CD4-positive, CD25-positive, alpha-beta regulatory T cell (primary cell): ENCODE measurements at regions not wholly inside any gene's neighbourhood (a gene's known extent, or its start where the extent isn't known, plus 50 kb on each side); places are given as distances from the start of the nearest gene placed in this dataset.

Experiments used
- ATAC-seq, 2 donors: fragments of 150-1000 bp; cut with Tn5 transposase; one replicate each; pipeline ENCODE4 v1.10.0; 2021; ENCODE audit warnings: low read depth in 2 of 2, moderate number of reproducible peaks in 2 of 2, moderate library complexity in 1 of 2
- DNase-seq, 3 donors: peaks; one replicate each; pipeline versions ENCODE4 v3.0.0 to v3.0.0-alpha.2; 2012 to 2022; ENCODE audit warnings: mixed read lengths in 1 of 3
- H3K27ac ChIP-seq: one replicate; pipeline ENCODE4 v1.7.0; 2013; ENCODE audit warnings: mild to moderate bottlenecking, low read length; ENCODE audit not compliant: insufficient read depth, poor library complexity, severe bottlenecking
- H3K27me3 ChIP-seq: one replicate; pipeline ENCODE4 v1.7.0; 2013; ENCODE audit warnings: low read length; ENCODE audit not compliant: control insufficient read depth, insufficient read depth
- H3K36me3 ChIP-seq: one replicate; pipeline ENCODE4 v1.7.0; 2013; ENCODE audit warnings: mild to moderate bottlenecking, low read length, moderate library complexity; ENCODE audit not compliant: control insufficient read depth, insufficient read depth
- H3K4me1 ChIP-seq: 2 replicates; pipeline ENCODE4 v1.7.0; 2013; ENCODE audit warnings: mild to moderate bottlenecking, low read length; ENCODE audit not compliant: insufficient read depth, control insufficient read depth, poor library complexity, severe bottlenecking
- H3K4me3 ChIP-seq: one replicate; pipeline ENCODE4 v1.7.0; 2013; ENCODE audit warnings: low read depth, mild to moderate bottlenecking, low read length, moderate library complexity
- H3K9me3 ChIP-seq, 2 experiments: 1 replicate in 1 of 2; 2 replicates in 1 of 2; pipeline ENCODE4 v1.7.0; 2013; ENCODE audit warnings: low read length in 2 of 2, mild to moderate bottlenecking in 1 of 2, moderate library complexity in 1 of 2; ENCODE audit not compliant: control insufficient read depth in 2 of 2
- H3K27ac Mint-ChIP-seq, 3 donors: one replicate each; pipeline ENCODE4 v1.8.0; 2020 to 2022; ENCODE audit warnings: mild to moderate bottlenecking in 3 of 3, mixed read lengths in 3 of 3, moderate library complexity in 2 of 3
- H3K27me3 Mint-ChIP-seq: one replicate; pipeline ENCODE4 v1.8.0; 2022; ENCODE audit warnings: mild to moderate bottlenecking, mixed read lengths
- H3K36me3 Mint-ChIP-seq: one replicate; pipeline ENCODE4 v1.8.0; 2020; ENCODE audit warnings: mixed read lengths
- H3K4me1 Mint-ChIP-seq, 4 donors: one replicate each; pipeline ENCODE4 v1.8.0; 2020 to 2022; ENCODE audit warnings: mixed read lengths in 4 of 4, mild to moderate bottlenecking in 1 of 4
- H3K4me3 Mint-ChIP-seq, 4 donors: one replicate each; pipeline ENCODE4 v1.8.0; 2020 to 2022; ENCODE audit warnings: mild to moderate bottlenecking in 4 of 4, mixed read lengths in 4 of 4, moderate library complexity in 3 of 4
- H3K9me3 Mint-ChIP-seq, 7 donors: one replicate each; pipeline ENCODE4 v1.8.0; 2020 to 2022; ENCODE audit warnings: mixed read lengths in 7 of 7, mild to moderate bottlenecking in 3 of 7, moderate library complexity in 2 of 7

DNA sequence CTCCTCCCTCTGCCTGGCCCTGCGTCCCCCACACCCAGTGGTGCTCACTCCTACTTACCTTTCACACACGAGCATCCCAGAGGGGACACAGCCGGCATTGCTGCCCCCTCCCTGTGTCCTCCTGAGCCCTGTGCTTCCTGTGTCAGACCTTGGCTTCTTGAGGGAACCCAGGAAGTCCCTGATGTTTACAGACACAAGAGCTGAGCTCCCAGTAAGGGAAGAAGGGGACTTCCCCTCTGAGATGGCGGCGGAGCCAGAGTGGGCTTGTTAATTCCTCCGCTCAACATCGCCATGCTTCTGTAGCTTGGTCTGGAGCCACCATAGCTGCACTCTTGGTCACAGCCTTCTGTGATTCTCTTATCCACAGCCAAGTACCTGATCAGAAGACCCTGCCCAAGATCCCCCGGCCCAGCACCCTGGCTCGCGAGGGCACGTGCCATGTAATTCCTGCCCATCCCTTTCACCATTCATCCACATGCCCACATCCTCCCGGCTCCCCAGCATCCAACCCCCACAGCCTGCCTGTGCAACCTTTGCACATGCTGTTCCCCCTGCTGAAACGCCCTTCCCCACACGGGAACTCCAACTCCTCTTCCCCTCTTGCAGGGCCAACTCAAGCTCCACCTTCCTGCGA lies 127.4 kb upstream of the FOXF1 start:
- no peak overlapping the region for H3K27ac Mint-ChIP-seq
- Histone ChIP-seq H3K9me3 (no peaks in the 10 kb centered on the region), H3K27me3 (no peaks in the 10 kb centered on the region), H3K27ac (no peak overlapping the region), H3K4me3 (no peak overlapping the region), H3K4me1 (no peaks in the 10 kb centered on the region), H3K36me3 (no peaks in the 10 kb centered on the region)
- H3K27me3 Mint-ChIP-seq, result no peaks in the 10 kb centered on the region
- peaks cover 0 to 7% (median 0%) of the 10 kb centered on the region in 7 donors for H3K9me3 Mint-ChIP-seq
- H3K4me1 Mint-ChIP-seq, result no peaks in the 10 kb centered on the region
- no peak overlapping the region for H3K4me3 Mint-ChIP-seq
- no peaks in the 10 kb centered on the region for H3K36me3 Mint-ChIP-seq
- no peak for DNase-seq
- ATAC-seq, result no peak

DNA sequence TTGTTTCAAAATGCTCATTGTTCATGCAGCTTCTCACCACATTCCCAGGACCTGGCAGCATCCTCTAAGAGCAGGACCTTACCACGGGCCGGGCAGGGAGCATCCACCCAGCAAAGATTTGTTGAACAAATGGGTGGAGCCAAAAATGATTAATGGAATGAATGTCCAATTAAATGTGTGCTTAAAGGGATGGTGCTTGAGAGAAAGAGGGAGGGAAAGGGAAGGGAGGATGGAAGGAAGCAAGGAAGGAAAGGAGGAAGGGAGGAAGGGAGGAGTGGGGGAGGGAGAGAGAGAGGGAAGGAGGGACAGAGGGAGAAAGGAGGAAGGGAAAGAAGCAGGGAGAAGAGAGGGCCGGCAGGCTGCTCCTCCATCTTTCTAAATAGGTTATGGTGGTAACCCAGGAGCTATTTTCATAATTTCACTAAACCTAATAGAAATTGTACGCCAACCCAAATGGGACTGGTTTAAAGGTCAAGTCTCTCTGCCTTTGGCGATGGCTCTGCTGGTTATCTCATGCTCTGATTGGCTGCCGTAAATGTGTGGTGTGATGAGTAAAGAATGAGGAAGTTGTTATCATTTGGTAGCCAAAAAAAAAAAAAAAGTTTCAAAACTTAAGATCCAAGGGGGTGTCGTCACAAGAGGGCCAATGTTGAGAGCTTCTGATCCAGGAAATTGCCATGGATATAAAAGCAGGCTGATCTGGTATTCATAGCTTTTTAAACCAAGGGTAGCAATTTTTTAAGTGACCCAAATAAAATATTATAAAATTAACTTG lies 126.7 kb upstream of the FOXF1 start:
- H3K36me3 ChIP-seq, result no peaks in the 10 kb centered on the region
- Mint-ChIP-seq H3K4me1 (no peaks in the 10 kb centered on the region), H3K27ac (no peak overlapping the region), H3K36me3 (no peaks in the 10 kb centered on the region), H3K9me3 (peaks cover 0 to 7% (median 0%) of the 10 kb centered on the region in 7 donors), H3K27me3 (no peaks in the 10 kb centered on the region), H3K4me3 (no peak overlapping the region)
- no peaks in the 10 kb centered on the region for H3K9me3 ChIP-seq
- ATAC-seq (no peak), DNase-seq (no peak)
- H3K4me3 ChIP-seq, result no peak overlapping the region
- no peaks in the 10 kb centered on the region for H3K27me3 ChIP-seq
- H3K27ac ChIP-seq, result no peak overlapping the region
- no peaks in the 10 kb centered on the region for H3K4me1 ChIP-seq

DNA sequence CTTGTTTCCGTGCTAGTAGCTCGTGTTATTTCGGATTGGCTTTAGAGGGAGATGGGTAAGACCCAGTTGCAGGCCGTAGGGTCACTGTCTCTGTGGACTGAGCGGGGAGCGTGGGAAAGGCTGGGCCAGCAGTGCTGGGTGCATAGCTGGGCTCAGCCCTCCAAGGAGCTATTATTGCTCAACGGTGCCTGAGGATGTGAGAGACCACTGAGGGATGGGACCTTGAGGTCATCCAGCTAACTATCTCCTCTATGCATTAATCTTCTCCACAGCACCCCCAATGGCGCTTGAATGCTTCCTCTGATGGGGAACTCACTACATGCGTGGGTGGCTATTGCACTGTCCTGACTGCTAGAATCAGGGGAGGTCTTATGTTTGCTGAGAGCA lies 126.1 kb upstream of the FOXF1 start:
- Histone ChIP-seq H3K4me1 (no peaks in the 10 kb centered on the region), H3K4me3 (no peak overlapping the region), H3K27me3 (no peaks in the 10 kb centered on the region), H3K9me3 (no peaks in the 10 kb centered on the region), H3K36me3 (no peaks in the 10 kb centered on the region), H3K27ac (no peak overlapping the region)
- Mint-ChIP-seq H3K27ac (no peak overlapping the region), H3K4me1 (no peaks in the 10 kb centered on the region), H3K4me3 (no peak overlapping the region), H3K9me3 (peaks cover 0 to 7% (median 0%) of the 10 kb centered on the region in 7 donors), H3K36me3 (no peaks in the 10 kb centered on the region), H3K27me3 (no peaks in the 10 kb centered on the region)
- no peak for DNase-seq
- no peak for ATAC-seq

DNA sequence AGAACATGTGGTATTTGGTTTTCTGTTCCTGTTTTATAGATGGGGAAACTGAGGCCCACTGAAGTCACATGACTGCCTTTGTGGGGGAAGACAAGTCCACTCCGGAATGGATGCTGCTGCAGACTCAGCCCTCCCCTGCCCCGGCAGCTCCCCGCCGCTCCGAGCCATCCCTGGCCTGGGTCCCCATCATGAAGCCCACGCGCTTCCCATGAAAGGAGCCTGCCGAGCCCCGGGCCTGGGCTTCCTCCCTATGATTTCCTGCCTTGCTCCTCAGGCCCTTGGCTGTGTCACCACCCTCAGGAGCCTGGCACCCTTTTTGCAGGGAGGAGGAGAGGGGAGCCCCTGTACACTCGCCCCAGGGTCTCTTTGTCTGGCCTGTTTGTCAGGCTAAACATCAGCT lies 125.3 kb upstream of the FOXF1 start:
- Mint-ChIP-seq H3K4me1 (no peaks in the 10 kb centered on the region), H3K27ac (no peak overlapping the region), H3K9me3 (peaks cover 0 to 7% (median 0%) of the 10 kb centered on the region in 7 donors), H3K36me3 (no peaks in the 10 kb centered on the region), H3K27me3 (no peaks in the 10 kb centered on the region), H3K4me3 (no peak overlapping the region)
- Histone ChIP-seq H3K4me3 (no peak overlapping the region), H3K36me3 (no peaks in the 10 kb centered on the region), H3K27ac (no peak overlapping the region), H3K4me1 (no peaks in the 10 kb centered on the region), H3K9me3 (no peaks in the 10 kb centered on the region), H3K27me3 (no peaks in the 10 kb centered on the region)
- ATAC-seq (no peak), DNase-seq (no peak)

DNA sequence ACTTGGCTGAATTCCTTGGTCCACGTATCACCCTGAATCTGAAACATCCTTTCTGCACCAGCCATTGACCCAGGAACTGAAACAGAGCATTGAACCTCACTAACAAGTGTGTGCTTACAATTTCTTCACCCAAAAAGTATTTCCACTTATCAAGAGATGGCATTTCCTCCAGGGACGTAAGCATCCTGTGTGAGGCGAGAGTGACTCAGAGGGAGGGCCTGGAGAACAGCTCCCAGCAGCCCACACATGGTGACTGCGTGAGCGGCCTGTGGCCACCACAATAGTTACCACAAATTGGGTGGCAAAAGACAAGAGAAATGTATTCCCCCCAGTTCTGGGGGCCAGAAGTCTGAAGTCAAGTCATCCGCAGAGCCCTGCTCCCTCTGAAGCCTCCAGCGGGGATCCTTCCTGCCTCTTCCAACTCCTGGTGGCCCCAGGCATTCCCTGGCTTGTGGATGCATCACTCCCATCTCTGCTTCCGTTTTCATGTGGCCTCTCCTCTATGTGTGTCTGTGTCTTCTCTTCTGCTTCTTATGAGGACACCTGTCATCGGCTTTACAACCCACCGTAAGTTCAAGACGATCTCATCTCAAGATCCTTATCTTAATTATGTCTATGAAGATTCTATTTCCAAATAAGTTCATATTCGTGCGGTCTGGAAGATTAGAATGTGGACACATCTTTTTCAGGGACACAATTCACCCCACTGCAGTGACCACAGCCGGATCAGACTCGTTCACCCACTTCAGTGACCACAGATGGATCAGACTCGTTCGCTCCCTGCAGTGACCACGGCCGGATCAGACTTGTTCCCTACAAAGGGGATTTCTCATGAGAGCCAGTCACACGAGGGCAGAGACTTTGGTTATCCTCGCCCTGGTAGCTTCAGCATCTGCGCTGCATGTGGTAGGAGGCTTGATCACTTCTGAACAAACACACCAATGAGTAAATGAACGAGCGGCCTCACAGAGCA lies 122.6 kb upstream of the FOXF1 start:
- H3K36me3 ChIP-seq, result no peaks in the 10 kb centered on the region
- H3K27me3 ChIP-seq, result no peaks in the 10 kb centered on the region
- DNase-seq (no peak), ATAC-seq (no peak)
- no peaks in the 10 kb centered on the region for H3K9me3 ChIP-seq
- H3K4me1 ChIP-seq, result no peaks in the 10 kb centered on the region
- no peaks in the 10 kb centered on the region for H3K27me3 Mint-ChIP-seq
- no peak overlapping the region for H3K4me3 Mint-ChIP-seq
- H3K4me3 ChIP-seq, result no peak overlapping the region
- H3K4me1 Mint-ChIP-seq, result no peaks in the 10 kb centered on the region
- H3K36me3 Mint-ChIP-seq, result no peaks in the 10 kb centered on the region
- H3K27ac ChIP-seq, result no peak overlapping the region
- peaks cover 0 to 3% (median 0%) of the 10 kb centered on the region in 7 donors for H3K9me3 Mint-ChIP-seq
- H3K27ac Mint-ChIP-seq, result no peak overlapping the region

DNA sequence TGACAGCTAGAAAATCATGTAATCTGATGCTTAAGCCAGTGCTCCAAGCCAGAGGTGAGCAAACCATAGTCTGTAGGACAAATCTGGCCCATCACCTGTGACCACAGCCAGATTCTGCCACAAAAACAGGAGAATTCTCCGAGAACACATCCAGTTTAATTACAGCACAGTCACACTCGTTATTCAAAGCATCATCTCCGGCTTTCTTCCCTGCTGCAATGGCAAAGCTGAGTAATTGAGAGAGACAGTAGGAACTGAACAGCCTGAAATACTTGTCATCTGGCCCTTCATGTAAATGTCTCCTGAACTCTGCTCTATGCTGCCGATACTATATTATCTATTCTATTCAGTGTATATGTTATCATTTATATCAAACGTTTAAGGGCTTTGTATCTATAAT lies 121.4 kb upstream of the FOXF1 start:
- H3K36me3 Mint-ChIP-seq, result no peaks in the 10 kb centered on the region
- no peak overlapping the region for H3K4me3 Mint-ChIP-seq

DNA sequence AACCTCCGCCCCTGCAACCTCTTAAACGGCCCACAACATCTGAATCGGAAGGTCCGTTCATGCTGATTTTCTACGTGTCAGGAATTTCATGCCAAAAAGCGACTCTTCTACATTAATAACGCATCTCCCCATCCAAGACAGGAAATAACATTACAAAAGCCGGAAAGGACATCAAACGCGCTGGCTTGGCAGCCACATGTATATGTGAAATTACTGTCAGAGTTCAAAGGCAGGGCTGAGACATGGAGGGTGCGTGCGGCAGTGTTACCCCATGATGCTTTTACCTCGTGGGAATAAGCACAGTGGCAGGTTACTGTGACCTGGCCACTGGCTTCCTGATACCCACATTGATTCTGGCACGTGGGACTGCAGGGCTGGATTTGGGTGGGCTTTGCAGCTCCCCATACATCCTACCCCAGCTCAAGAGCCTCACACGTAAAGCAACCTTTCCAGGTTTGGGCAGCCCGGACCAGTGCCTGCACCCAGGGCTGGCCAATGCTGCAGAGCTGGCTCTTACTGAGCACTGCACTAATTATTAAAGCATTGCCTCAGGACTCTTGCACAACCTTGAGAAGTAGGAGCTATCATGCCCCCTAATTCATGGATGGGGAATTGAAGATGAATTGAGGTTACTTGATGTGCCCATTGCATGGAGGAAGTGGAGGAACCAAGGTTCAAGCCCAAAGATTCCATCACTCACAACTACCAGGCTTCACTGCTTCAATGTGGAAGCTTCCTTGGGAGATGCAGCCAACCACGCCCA lies 120.6 kb upstream of the FOXF1 start:
- H3K27ac ChIP-seq, result no peak overlapping the region
- ATAC-seq, result no peak
- no peaks in the 10 kb centered on the region for H3K27me3 Mint-ChIP-seq
- H3K4me3 Mint-ChIP-seq, result no peak overlapping the region
- no peaks in the 10 kb centered on the region for H3K4me1 ChIP-seq
- no peaks in the 10 kb centered on the region for H3K27me3 ChIP-seq
- no peaks in the 10 kb centered on the region for H3K4me1 Mint-ChIP-seq
- no peaks in the 10 kb centered on the region for H3K36me3 ChIP-seq
- no peaks in the 10 kb centered on the region for H3K9me3 ChIP-seq
- peaks cover 0 to under 1% (median 0%) of the 10 kb centered on the region in 7 donors for H3K9me3 Mint-ChIP-seq
- H3K27ac Mint-ChIP-seq, result no peak overlapping the region
- no peak for DNase-seq
- H3K36me3 Mint-ChIP-seq, result no peaks in the 10 kb centered on the region
- H3K4me3 ChIP-seq, result no peak overlapping the region

More for the DNA sequence above, 121.4 kb upstream of the FOXF1 start:
- Histone ChIP-seq H3K27ac (no peak overlapping the region), H3K36me3 (no peaks in the 10 kb centered on the region), H3K9me3 (no peaks in the 10 kb centered on the region), H3K4me3 (no peak overlapping the region), H3K27me3 (no peaks in the 10 kb centered on the region), H3K4me1 (no peaks in the 10 kb centered on the region)
- Mint-ChIP-seq H3K9me3 (peaks cover 0 to 3% (median 0%) of the 10 kb centered on the region in 7 donors), H3K27me3 (no peaks in the 10 kb centered on the region), H3K4me1 (no peaks in the 10 kb centered on the region), H3K27ac (no peak overlapping the region)
- ATAC-seq, result no peak
- DNase-seq, result no peak
